ENCODE measurements at regions not wholly inside any gene's neighbourhood (a gene's known extent, or its start where the extent isn't known, plus 50 kb on each side); places are given as distances from the start of the nearest gene placed in this dataset.

- DNase-seq (ENCODE audit: low spot score) = no peak
These were observed 72.3 kb downstream of the LINC00237 start for GRCh38 chr20:21033817-21034216.

DNA sequence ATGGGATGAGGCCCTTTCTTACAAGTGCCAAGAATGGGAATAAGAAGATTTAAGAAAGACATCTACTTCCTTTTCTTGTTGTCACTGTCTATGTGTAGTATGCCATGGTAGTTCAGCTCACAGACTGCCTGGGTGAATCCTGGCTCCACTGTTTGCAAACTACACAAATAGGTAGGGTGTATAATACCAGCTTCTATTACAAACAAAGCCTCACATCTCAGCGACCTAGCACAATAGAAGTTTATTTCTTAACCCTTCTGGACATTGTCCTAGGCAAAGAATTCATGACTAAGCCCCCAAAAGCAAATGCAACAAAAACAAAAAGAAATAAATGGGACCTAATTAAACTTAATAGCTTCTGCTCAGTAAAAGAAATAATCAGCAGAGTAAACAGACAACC lies 74.5 kb downstream of the LINC00237 start:
- DNase-seq (ENCODE audit: low spot score) = no peak

GRCh38 chr20:21029341-21029740 lies 76.8 kb downstream of the LINC00237 start:
- no peak for DNase-seq (ENCODE audit: low spot score)

GRCh38 chr20:21028921-21029320 lies 77.2 kb downstream of the LINC00237 start:
- no peak for DNase-seq (ENCODE audit: low spot score)

- DNase-seq (ENCODE audit: low spot score) = no peak
These were observed 77.7 kb downstream of the LINC00237 start for GRCh38 chr20:21028436-21028835.

- no peak for DNase-seq (ENCODE audit: low spot score)
These were observed 78.6 kb downstream of the LINC00237 start for GRCh38 chr20:21027569-21027968.

DNA sequence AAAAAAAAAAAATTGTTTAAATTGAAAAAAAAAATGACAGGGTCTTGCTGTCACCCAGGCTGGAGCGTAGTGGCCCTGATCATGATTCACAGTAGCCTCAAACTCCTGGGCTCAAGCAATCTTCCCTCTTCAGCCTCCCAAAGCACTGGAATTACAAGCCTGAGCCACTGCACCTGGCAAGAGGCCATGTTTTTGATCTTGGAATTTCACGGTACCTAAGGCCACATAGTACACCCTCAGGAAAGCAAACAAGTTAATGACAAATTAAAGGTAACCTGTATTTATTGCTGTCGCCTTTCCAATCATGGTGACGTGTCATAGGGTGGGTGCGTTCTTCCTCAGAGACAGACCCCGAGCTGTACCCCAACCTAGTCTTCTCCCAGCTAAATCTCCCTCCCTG lies 79.2 kb downstream of the LINC00237 start:
- no peak for DNase-seq (ENCODE audit: low spot score)

DNA sequence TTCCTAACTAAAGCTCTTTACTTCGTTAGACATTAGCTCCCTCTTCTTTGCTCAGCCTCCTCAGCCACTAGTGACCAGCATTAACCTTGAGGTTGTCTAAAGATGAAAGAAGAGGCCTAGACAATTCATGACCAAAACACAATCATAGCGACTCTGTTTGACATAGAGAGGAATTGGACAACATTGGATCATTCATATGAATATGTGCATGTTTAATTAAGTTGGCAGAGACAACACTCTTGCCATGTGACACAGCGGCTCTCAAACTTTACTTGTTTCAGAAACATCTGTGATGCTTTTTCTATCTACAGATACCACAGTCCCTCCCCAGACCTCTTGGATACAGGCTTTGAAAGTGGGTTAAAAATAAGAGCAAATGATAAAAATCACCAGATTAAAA lies 81.7 kb downstream of the LINC00237 start:
- no peak for DNase-seq (ENCODE audit: low spot score)

DNA sequence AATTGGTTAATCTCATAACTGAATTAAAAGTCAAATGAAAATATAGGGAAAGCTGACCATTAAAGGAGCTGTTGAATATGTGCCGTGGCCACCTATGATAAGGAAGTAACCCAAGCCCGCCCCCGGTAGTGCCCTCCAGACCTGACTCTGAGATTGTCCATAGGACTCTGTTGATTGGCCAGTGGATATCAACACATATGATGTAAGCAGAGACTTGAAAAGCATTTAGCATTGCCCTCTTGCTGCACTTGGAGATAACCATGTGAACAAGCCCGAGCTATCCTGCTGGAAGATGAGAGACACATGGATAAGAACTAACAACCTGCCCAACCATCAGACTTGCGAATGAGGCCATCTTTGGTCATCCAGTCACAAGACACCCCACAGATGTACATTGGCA lies 83.2 kb downstream of the LINC00237 start:
- no peak for DNase-seq (ENCODE audit: low spot score)

- no peak for DNase-seq (ENCODE audit: low spot score)
These were observed 84.7 kb downstream of the LINC00237 start for GRCh38 chr20:21021472-21021790.

DNA sequence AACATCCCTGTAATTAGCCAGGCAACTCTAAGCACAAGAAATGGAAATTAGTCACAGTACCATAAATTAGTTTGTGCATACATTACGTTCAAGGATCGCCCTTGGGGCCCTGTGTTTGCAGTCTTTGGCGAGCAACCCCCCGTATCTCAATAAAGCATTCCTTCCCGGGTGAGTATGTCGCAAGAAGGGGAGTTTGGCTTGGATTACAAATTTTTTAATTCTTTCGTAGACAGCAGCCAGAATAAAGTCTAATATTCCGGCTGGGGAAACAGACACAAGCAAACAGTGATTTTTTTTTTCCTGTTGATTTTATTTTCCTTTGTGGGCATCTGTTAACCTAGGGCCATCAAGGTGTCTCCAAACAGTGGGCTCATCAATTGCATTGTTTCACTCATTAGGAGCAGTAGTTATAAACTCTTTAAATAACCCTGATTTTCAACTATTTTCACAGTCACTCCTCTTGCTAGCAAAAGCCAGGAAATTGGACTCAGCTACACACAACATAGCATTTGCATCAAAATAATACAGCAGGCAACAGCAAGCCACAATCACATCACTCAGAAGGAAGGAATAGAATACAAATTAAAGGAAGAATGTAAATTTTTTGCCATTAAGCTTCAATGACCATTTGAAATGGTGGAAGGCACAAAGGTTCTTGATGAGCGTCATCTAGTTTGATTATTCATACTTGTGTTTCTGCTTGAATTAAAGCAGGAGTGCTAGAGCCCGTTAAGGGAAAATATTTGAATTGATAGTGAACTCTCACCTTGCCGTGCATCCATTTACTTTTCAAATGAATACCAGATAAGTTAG lies 85.3 kb downstream of the LINC00237 start:
- no peak for DNase-seq (ENCODE audit: low spot score)

- no peak for DNase-seq (ENCODE audit: low spot score)
These were observed 86.1 kb downstream of the LINC00237 start for GRCh38 chr20:21019814-21020658.

- DNase-seq (ENCODE audit: low spot score) = no peak
These were observed 86.7 kb downstream of the LINC00237 start for GRCh38 chr20:21019468-21019813.

GRCh38 chr20:21018576-21018975 lies 87.6 kb downstream of the LINC00237 start:
- no peak for DNase-seq (ENCODE audit: low spot score)

DNA sequence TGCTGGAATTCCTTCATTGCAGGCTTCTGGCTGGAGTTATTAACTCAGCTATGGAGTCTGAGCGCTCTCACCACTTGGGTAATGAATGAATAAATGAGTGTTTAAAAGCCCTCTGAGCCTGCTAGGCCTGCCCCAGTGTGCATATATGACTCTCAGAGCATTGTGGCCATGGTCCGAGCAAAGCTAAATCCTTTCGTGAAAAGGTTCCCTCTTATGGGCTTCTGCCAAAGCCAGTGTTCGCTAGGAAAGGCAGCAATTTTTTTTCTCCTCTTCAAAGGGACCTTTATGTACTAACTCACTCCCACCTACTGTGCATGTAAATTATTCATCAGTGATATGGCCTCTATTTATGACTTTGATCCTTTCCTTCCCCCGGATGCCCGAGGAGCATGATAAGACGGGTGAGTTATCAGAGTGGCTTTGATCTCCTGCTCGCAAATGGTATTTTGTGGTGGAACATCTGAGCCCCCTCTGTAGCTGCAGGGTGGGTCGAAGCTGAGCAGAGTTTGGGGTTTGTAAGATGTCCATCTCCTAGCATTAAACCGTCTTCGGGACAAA lies 88.6 kb downstream of the LINC00237 start:
- DNase-seq (ENCODE audit: low spot score) = no peak

- no peak for DNase-seq (ENCODE audit: low spot score)
These were observed 89.4 kb downstream of the LINC00237 start for GRCh38 chr20:21016751-21017150.

GRCh38 chr20:21014528-21014927 lies 91.6 kb downstream of the LINC00237 start:
- DNase-seq (ENCODE audit: low spot score) = no peak

DNA sequence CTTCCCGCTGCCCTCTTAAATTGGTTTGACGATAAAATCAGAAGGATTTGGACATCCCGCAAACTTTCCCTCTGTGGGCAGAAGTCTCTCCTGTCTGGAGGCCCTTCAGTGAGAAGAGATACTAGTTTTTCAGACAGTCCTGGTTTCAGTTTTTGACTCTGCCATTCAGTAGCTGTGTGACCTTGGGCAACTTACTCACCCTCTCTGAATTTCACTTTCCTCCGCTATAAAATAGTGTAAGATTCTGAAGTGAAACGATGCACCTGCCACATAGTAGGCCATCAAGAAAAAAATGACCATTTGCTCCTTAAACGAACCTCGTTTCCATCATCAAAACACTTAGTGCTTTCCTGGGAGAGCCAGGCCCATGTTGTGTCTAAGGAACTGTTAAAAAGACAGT lies 97.2 kb downstream of the LINC00237 start:
- DNase-seq (ENCODE audit: low spot score) = no peak

GRCh38 chr20:21006611-21007010 lies 99.5 kb downstream of the LINC00237 start:
- DNase-seq (ENCODE audit: low spot score) = no peak

DNA sequence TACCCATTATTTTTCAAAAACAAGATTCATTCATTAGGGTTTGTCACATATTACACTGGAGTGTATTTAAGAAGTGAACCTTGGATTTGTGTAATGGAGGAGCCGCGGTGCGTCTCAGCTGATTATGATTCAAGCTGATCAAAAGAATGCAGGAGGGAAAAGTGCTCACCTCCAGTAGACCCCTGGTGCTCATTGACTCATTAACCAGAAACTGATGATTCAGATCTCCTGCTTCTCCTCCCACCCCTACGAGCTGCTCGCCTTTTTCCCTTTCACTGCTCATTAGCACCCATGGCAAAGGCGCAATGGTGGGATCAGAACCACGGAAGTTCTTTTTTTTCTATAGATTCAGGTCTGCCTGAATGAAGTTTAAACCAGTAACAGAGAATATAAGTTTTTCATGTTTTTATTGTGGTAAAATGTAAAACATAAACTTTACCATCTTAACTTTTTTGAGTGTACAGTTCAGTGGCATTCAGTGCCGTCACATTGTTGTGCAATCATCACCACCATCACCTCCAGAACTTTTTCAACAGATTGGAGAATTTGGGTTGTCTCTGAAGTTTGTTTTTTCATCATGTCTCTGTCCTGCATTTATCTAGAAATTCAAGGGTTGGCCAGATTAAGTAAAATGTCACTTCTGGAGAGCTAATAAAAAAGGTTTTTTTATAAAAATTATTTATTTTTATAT lies 101.6 kb downstream of the LINC00237 start:
- DNase-seq (ENCODE audit: low spot score) = no peak

- DNase-seq (ENCODE audit: low spot score) = no peak
These were observed 102.3 kb downstream of the LINC00237 start for GRCh38 chr20:21003902-21004301.

GRCh38 chr20:21002486-21002885 lies 103.7 kb downstream of the LINC00237 start:
- DNase-seq (ENCODE audit: low spot score) = no peak

GRCh38 chr20:20993372-20993771 lies 112.8 kb downstream of the LINC00237 start:
- no peak for DNase-seq (ENCODE audit: low spot score)

Measured in CD4-positive, alpha-beta T cell treated with Interleukin-15 for 4 hours (primary cell).